ENCODE measurements at regions not wholly inside any gene's neighbourhood (a gene's known extent, or its start where the extent isn't known, plus 50 kb on each side); places are given as distances from the start of the nearest gene placed in this dataset.

DNA sequence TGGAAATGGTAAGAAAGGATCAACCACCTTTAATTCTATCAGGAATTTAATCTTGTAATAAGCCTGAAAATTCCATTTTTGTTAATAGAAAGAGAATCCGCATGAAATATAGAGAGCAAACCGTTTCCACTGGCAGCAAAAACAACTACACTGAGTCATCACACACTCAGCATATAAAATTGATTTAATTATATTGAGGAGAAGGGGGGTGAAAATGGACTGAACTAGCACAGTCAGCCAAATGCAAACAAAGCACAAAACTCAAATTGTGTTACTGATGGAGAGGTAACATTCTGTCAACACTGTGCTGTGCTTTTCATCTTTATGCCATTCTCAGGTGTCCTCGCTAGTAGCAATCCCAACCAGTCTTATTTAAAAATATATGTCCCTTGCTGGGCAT lies 1583.9 kb downstream of the MRPL39 start:
- DNase-seq (ENCODE audit: extremely low read depth, low read depth): no peak
- TF ChIP-seq, protein P1, sequence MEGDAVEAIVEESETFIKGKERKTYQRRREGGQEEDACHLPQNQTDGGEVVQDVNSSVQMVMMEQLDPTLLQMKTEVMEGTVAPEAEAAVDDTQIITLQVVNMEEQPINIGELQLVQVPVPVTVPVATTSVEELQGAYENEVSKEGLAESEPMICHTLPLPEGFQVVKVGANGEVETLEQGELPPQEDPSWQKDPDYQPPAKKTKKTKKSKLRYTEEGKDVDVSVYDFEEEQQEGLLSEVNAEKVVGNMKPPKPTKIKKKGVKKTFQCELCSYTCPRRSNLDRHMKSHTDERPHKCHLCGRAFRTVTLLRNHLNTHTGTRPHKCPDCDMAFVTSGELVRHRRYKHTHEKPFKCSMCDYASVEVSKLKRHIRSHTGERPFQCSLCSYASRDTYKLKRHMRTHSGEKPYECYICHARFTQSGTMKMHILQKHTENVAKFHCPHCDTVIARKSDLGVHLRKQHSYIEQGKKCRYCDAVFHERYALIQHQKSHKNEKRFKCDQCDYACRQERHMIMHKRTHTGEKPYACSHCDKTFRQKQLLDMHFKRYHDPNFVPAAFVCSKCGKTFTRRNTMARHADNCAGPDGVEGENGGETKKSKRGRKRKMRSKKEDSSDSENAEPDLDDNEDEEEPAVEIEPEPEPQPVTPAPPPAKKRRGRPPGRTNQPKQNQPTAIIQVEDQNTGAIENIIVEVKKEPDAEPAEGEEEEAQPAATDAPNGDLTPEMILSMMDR (IDR thresholded peaks at IDR 0.05; ENCODE audit: low read depth, low read length): no peak

DNA sequence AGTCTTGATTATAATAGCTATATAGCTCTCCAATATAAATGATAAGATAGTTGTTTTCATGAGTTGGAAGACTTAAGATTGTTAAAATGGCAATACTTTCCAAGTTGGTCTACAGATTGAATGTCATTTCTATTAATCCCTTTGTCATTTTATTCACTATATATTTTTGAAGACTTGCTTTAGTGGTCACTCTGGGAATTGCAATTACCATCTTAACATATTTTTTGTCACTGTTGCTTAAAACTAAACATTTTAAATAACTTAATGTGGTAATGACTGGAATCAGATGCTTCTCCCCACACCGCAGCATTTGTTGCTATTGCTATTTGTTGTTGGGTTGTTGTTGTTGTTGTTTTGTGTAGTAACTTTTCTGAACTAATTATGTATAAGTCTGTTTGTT lies 1592.9 kb downstream of the MRPL39 start:
- DNase-seq (ENCODE audit: extremely low read depth, low read depth): no peak
- TF ChIP-seq, protein P1 (IDR thresholded peaks at IDR 0.05; ENCODE audit: low read depth, low read length): no peak

DNA sequence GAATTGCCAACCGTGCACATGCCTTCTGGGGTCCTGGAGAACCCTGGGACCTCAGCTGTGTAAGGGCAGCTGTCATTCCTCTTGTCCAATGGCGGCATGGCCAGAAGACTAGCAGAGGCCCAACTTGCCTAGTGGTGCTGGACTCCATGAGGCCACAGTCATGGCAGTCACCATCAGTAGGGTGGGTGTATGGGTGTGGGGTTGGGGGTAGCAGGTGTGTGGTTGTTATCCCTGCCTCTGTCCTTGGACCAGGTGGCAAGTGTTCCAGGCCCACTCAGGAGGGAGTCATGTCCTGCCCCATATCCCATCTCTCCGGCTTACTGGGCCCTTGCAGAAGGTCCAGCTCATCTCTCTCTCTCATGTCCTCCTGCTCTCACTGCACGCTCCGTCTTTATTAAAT lies 1596.2 kb downstream of the MRPL39 start:
- DNase-seq (ENCODE audit: extremely low read depth, low read depth): no peak
- TF ChIP-seq, protein P1 (IDR thresholded peaks at IDR 0.05; ENCODE audit: low read depth, low read length): no peak

DNA sequence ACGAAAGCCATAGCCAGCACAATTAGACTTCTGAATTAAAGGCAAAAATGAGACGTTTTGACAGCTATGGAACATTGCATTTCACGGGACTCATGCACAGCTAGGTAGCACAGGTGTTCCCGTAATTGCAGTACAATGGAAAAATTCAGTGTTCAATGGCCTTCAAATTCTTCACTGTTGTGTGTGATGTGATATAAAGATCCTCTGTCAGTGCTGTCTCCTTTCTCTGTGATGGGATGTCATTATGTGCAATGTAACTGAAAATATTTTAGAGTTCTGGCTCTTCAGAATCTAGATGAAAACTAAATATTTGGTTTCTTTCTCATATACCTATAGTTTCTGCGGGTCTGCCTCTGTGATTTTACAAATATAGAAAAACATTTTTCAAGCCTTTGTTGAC lies 1599.7 kb downstream of the MRPL39 start:
- DNase-seq (ENCODE audit: extremely low read depth, low read depth): no peak
- TF ChIP-seq, protein P1 (IDR thresholded peaks at IDR 0.05; ENCODE audit: low read depth, low read length): no peak

DNA sequence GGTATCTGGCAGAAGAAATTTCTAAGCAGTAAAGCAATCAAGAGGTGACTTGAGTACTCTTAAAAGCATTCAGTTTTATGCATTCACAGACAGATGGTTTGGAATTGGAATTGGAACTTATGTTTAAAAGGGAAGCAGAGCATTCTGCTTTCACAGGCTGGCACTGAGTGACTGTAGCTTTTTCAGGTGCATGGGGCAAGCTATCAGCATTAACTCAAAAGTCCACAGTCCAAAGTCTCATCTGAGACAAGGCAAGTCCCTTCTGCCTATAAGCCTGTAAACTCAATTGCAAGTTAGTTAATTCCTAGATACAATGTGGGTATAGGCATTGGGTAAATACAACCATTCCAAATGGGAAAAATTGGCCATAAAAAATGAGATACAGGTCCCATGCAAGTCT lies 1620.3 kb downstream of the MRPL39 start:
- DNase-seq (ENCODE audit: extremely low read depth, low read depth): no peak
- TF ChIP-seq, protein P1 (IDR thresholded peaks at IDR 0.05; ENCODE audit: low read depth, low read length): no peak

DNA sequence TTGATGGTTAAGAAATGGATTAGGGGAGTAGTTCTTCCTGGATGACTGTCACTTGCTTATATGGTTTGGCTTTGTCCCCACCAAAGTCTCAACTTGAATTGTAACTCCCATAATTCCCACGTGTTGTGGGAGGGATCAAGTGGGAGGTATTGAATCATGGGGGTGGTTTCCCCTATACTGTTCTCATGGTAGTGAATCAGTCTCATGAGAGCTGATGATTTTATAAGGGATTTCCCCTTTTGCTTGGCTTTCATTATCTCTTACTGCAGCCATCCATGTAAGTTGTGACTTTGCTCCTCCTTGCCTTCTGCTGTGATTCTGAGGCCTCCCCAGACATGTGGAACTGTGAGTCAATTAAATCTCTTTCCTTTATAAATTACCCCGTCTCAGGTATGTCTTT lies 1621.1 kb downstream of the MRPL39 start:
- DNase-seq (ENCODE audit: extremely low read depth, low read depth): no peak
- TF ChIP-seq, protein P1 (IDR thresholded peaks at IDR 0.05; ENCODE audit: low read depth, low read length): no peak

DNA sequence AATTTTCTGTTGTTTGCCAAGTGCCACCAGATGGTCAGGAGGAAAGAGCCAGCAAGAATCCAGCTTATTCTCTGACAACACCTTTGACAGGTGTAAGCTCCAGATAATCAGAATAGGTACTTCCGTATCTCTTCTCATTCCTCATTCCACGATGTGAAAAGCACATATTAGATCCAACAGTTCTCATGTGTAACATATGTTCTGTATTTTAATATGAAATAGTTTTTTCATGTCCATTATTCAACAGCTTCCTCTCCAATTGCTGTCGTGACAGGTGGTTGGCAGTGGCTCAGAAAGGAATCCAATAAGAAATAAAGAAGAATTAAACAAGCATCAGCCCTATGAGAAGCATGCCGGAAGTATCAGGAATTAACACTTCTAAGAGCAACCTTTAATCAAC lies 1624.7 kb downstream of the MRPL39 start:
- DNase-seq (ENCODE audit: extremely low read depth, low read depth): no peak
- TF ChIP-seq, protein P1 (IDR thresholded peaks at IDR 0.05; ENCODE audit: low read depth, low read length): no peak

Data from AG09319 (cell line).